Esophagus muscularis mucosa (tissue), 4 donors: ENCODE measurements at regions not wholly inside any gene's neighbourhood (a gene's known extent, or its start where the extent isn't known, plus 50 kb on each side); places are given as distances from the start of the nearest gene placed in this dataset.

Experiments
- DNase-seq: peaks from one replicate; pipeline ENCODE4 v3.0.0-alpha.2; 2017; ENCODE audit errors: extremely low spot score
- H3K27ac ChIP-seq, 4 donors: fragments of 200-600 bp; sonication (generic); replicated peaks in 1 of 4; 1 replicate in 3 of 4; 2 replicates in 1 of 4; pipeline ENCODE4 v1.5.1; 2016 to 2019; ENCODE audit warnings: mild to moderate bottlenecking in 1 of 4
- H3K27me3 ChIP-seq, 4 donors: fragments of 200-600 bp; sonication (generic); one replicate each; pipeline versions ENCODE4 v1.5.1 to v1.6.0; 2016 to 2019
- H3K36me3 ChIP-seq, 4 donors: fragments of 200-600 bp; sonication (generic); one replicate each; pipeline ENCODE4 v1.5.1; 2016 to 2019
- H3K4me1 ChIP-seq, 4 donors: fragments of 200-600 bp; sonication (generic); one replicate each; pipeline ENCODE4 v1.5.1; 2016 to 2019
- H3K4me3 ChIP-seq, 4 donors: fragments of 200-600 bp; sonication (generic); 1 replicate in 2 of 4; 2 replicates in 2 of 4; pipeline ENCODE4 v1.5.1; 2016 to 2019; ENCODE audit warnings: mild to moderate bottlenecking in 4 of 4, moderate library complexity in 1 of 4
- H3K9me3 ChIP-seq, 4 donors: fragments of 200-600 bp; sonication (generic); 1 replicate in 3 of 4; 2 replicates in 1 of 4; pipeline ENCODE4 v1.5.1; 2016 to 2019
- EP300 ChIP-seq: sonication (generic); formaldehyde crosslinking; IDR thresholded peaks from one replicate; pipeline ENCODE4 v1.6.1; 2017; ENCODE audit warnings: antibody characterized with exemption
- POLR2A ChIP-seq: fragments of 450-650 bp; IDR thresholded peaks from one replicate; pipeline ENCODE4 v1.6.1; 2017; ENCODE audit warnings: antibody characterized with exemption, moderate library complexity, mild to moderate bottlenecking, low read depth
- POLR2AphosphoS5 ChIP-seq, 2 donors: sonication (generic); formaldehyde crosslinking; IDR thresholded peaks; one replicate each; pipeline ENCODE4 v1.6.1; 2017; ENCODE audit warnings: antibody characterized with exemption in 2 of 2
- WGBS: methylation state at CpG from one replicate; pipeline ENCODE4 v1.1.5; 2018; 5-methylcytosine and 5-hydroxymethylcytosine counted together
- intact Hi-C: fragments of 100-400 bp; cut with DNase I; formaldehyde crosslinking; loops from one replicate; pipeline ENCODE4 v1.15.1; 2023
- TF ChIP-seq, protein P1 (sequence below), 3 experiments: fragments of 200-600 bp in 2 of 3; fragments of 450-650 bp in 1 of 3; sonication (generic) in 2 of 3; IDR thresholded peaks; one replicate each; pipeline ENCODE4 v1.5.1; 2017 to 2019; ENCODE audit warnings: antibody characterized with exemption in 3 of 3, mild to moderate bottlenecking in 2 of 3, moderate library complexity in 1 of 3

GRCh38 chr6:73943930-73944652 lies 248.1 kb downstream of the CD109 start:
- Histone ChIP-seq H3K4me1 (no peaks in the 10 kb centered on the region), H3K4me3 (no peak overlapping the region), H3K27ac (no peak overlapping the region), H3K9me3 (peaks cover 0 to 6% (median under 1%) of the 10 kb centered on the region in 4 donors), H3K27me3 (no peaks in the 10 kb centered on the region), H3K36me3 (no peaks in the 10 kb centered on the region)
- intact Hi-C loops = no loop called here
- WGBS = 29% methylated on average over 1 of the region's 1 CpG
- DNase-seq = no peak
- TF ChIP-seq POLR2A (no peak), POLR2AphosphoS5 (IDR thresholded peaks at IDR 0.05) (no peak), EP300 (no peak)
- TF ChIP-seq, protein P1, sequence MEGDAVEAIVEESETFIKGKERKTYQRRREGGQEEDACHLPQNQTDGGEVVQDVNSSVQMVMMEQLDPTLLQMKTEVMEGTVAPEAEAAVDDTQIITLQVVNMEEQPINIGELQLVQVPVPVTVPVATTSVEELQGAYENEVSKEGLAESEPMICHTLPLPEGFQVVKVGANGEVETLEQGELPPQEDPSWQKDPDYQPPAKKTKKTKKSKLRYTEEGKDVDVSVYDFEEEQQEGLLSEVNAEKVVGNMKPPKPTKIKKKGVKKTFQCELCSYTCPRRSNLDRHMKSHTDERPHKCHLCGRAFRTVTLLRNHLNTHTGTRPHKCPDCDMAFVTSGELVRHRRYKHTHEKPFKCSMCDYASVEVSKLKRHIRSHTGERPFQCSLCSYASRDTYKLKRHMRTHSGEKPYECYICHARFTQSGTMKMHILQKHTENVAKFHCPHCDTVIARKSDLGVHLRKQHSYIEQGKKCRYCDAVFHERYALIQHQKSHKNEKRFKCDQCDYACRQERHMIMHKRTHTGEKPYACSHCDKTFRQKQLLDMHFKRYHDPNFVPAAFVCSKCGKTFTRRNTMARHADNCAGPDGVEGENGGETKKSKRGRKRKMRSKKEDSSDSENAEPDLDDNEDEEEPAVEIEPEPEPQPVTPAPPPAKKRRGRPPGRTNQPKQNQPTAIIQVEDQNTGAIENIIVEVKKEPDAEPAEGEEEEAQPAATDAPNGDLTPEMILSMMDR (IDR thresholded peaks at IDR 0.05) = no peak

DNA sequence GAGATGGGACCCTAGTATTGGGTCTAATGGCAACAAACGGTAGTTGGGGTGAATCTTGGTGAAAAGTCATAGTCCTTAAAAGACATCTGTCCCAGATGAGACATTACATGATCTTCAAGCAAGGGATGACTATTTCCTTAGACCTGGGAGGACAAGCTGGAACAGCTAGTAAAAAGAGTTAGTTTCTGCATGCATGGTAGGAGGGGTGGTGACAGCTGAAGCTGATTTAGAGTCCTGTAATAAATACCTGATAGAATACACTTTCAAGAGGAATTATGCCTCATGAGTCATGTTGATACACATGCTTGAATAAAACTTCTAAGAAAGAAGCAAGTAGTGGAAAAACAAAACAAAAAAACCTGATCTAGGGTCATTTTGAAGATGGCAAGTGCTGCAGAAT lies 247.4 kb downstream of the CD109 start:
- TF ChIP-seq, protein P1 (IDR thresholded peaks at IDR 0.05) = no peak
- TF ChIP-seq POLR2A (no peak), POLR2AphosphoS5 (IDR thresholded peaks at IDR 0.05) (no peak), EP300 (no peak)
- no peak overlapping the region for H3K27ac ChIP-seq
- no peaks in the 10 kb centered on the region for H3K27me3 ChIP-seq
- H3K9me3 ChIP-seq = peaks cover 0 to 6% (median 3%) of the 10 kb centered on the region in 4 donors
- DNase-seq = no peak
- H3K4me3 ChIP-seq = no peak overlapping the region
- WGBS = 74% methylated on average over 1 of the region's 1 CpG
- H3K4me1 ChIP-seq = no peaks in the 10 kb centered on the region
- no peaks in the 10 kb centered on the region for H3K36me3 ChIP-seq
- intact Hi-C loops = no loop called here

DNA sequence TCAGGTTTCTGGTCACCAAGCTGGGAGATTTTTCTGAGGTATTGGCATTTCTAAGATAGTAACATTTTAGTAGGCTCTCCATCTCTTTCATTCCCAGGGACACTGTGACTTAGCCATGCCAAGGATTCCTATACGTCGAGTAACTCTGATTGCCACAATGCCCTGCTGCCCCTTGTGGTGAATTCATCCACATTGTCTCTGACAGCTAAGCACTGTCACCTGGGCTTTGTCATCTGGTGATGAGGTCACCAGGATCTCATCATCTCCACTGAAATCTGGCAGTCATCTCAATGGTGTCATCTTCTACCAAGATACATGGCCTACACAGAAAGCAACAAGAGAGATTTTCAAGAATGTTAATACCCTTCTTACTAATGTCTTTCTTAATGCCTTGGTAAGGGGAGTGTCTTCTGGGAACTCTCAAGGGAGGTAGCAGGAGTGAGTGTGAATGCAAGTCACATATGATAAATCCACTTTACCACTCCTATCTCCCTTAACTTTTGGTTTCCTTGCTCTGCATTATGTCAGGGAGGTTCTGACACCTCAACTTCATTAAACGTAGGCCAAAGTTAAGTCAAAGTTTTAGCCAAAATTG lies 246.7 kb downstream of the CD109 start:
- no peak overlapping the region for H3K4me3 ChIP-seq
- H3K27ac ChIP-seq = no peak overlapping the region
- intact Hi-C loops = no loop called here
- WGBS = 76% methylated on average over 3 of the region's 3 CpGs
- no peaks in the 10 kb centered on the region for H3K36me3 ChIP-seq
- no peak for TF ChIP-seq EP300
- TF ChIP-seq, protein P1 (IDR thresholded peaks at IDR 0.05) = no peak
- TF ChIP-seq POLR2A = no peak
- TF ChIP-seq POLR2AphosphoS5 (IDR thresholded peaks at IDR 0.05) = no peak
- no peaks in the 10 kb centered on the region for H3K27me3 ChIP-seq
- H3K9me3 ChIP-seq = peaks cover 0 to 6% (median 3%) of the 10 kb centered on the region in 4 donors
- DNase-seq = no peak
- H3K4me1 ChIP-seq = no peaks in the 10 kb centered on the region

DNA sequence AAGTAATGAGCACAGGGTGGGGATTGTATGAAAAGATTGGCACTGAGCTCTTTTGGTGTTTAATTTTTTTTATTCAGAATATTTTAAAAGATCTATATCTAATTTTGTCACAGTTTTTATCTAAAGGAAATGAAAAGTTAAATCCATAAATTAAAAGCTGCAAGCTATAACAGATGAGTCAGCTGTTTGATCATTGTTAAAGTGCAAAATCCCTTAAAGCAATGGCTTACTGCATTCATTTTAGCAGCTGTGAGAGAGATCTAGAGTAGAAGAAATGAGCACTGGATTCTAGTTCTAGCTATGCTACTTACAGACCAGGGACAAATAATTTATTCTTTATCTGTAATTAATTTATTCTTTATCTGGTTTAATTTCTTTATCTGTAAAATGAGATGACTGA lies 245.9 kb downstream of the CD109 start:
- no peak overlapping the region for H3K4me3 ChIP-seq
- no peaks in the 10 kb centered on the region for H3K4me1 ChIP-seq
- peaks cover 0 to 6% (median 2%) of the 10 kb centered on the region in 4 donors for H3K9me3 ChIP-seq
- H3K36me3 ChIP-seq = no peaks in the 10 kb centered on the region
- intact Hi-C loops = no loop called here
- H3K27me3 ChIP-seq = no peaks in the 10 kb centered on the region
- no peak for DNase-seq
- no peak overlapping the region for H3K27ac ChIP-seq
- TF ChIP-seq, protein P1 (IDR thresholded peaks at IDR 0.05) = no peak
- TF ChIP-seq EP300 (no peak), POLR2A (no peak), POLR2AphosphoS5 (IDR thresholded peaks at IDR 0.05) (no peak)

DNA sequence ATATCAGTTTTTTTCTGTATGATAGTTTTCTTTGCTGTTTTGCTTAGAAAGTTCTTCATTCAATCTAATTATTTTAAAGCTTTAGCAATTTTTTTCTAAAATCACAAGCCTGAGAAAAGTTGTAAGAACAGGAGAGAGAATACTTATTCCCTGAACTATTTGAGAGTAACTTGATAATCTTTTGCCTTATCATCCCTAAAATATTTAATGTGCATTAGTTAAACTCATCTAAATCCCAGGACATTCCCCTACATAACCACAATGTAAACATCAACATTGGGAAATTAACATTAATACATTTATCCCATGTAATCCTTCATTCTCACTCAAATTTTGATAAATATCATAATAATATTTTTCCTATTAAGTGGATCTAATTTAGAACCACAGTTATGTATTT lies 241.8 kb downstream of the CD109 start:
- H3K36me3 ChIP-seq = no peaks in the 10 kb centered on the region
- no peak overlapping the region for H3K4me3 ChIP-seq
- no peak overlapping the region for H3K27ac ChIP-seq
- intact Hi-C loops = no loop called here
- H3K27me3 ChIP-seq = no peaks in the 10 kb centered on the region
- TF ChIP-seq POLR2AphosphoS5 (IDR thresholded peaks at IDR 0.05) (no peak), EP300 (no peak), POLR2A (no peak)
- TF ChIP-seq, protein P1 (IDR thresholded peaks at IDR 0.05) = no peak
- peaks cover 0 to 6% (median 0%) of the 10 kb centered on the region in 4 donors for H3K9me3 ChIP-seq
- no peak for DNase-seq
- peaks cover 0 to 5% (median 0%) of the 10 kb centered on the region in 4 donors for H3K4me1 ChIP-seq
